Transverse colon (tissue), 4 donors: ENCODE measurements at regions not wholly inside any gene's neighbourhood (a gene's known extent, or its start where the extent isn't known, plus 50 kb on each side); places are given as distances from the start of the nearest gene placed in this dataset.

ENCODE experiments used
- EP300 ChIP-seq: sonication (generic); formaldehyde crosslinking; IDR thresholded peaks from one replicate; pipeline ENCODE4 v1.6.1; 2017; ENCODE audit warnings: antibody characterized with exemption, low read depth
- POLR2A ChIP-seq: fragments of 450-650 bp; IDR thresholded peaks from one replicate; pipeline ENCODE4 v1.6.1; 2016; ENCODE audit warnings: antibody characterized with exemption, mild to moderate bottlenecking, moderate library complexity
- POLR2AphosphoS5 ChIP-seq, 3 donors: sonication (generic); formaldehyde crosslinking; IDR thresholded peaks; one replicate each; pipeline ENCODE4 v1.6.1; 2016; ENCODE audit warnings: antibody characterized with exemption in 3 of 3
- TF ChIP-seq, protein P1 (sequence below), 5 experiments: fragments of 200-600 bp in 3 of 5; fragments of 450-650 bp in 2 of 5; sonication (generic) in 3 of 5; IDR thresholded peaks; 1 replicate in 2 of 5; 2 replicates in 3 of 5; pipeline ENCODE4 v1.5.1; 2016 to 2017; ENCODE audit warnings: antibody characterized with exemption in 5 of 5, inconsistent platforms in 3 of 5, mild to moderate bottlenecking in 2 of 5, moderate library complexity in 1 of 5

DNA sequence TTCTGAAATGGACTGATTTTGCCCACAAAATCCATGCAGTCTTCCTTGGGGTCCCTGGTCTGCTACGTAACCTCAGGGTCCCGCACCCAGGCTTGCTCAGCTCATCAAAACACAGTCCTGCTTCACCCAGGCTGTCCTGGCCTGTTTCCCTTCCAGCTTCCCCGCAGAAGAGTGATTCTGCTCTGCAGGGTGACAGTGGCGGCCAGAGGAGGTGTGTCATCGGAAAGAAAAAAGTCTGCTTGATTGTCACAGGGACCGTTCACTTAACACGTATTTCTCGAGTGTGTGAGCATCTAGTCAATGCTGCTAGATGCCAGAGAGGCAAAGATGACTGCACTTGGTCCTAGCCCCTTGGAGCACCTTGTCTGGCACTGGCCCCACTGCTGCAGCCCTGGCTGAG is 50.1 kb upstream of the ABHD2 start:
- TF ChIP-seq, protein P1, sequence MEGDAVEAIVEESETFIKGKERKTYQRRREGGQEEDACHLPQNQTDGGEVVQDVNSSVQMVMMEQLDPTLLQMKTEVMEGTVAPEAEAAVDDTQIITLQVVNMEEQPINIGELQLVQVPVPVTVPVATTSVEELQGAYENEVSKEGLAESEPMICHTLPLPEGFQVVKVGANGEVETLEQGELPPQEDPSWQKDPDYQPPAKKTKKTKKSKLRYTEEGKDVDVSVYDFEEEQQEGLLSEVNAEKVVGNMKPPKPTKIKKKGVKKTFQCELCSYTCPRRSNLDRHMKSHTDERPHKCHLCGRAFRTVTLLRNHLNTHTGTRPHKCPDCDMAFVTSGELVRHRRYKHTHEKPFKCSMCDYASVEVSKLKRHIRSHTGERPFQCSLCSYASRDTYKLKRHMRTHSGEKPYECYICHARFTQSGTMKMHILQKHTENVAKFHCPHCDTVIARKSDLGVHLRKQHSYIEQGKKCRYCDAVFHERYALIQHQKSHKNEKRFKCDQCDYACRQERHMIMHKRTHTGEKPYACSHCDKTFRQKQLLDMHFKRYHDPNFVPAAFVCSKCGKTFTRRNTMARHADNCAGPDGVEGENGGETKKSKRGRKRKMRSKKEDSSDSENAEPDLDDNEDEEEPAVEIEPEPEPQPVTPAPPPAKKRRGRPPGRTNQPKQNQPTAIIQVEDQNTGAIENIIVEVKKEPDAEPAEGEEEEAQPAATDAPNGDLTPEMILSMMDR (IDR thresholded peaks at IDR 0.05): no peak
- TF ChIP-seq POLR2A (no peak), POLR2AphosphoS5 (IDR thresholded peaks at IDR 0.05) (no peak), EP300 (no peak)
